OCI-LY7 (cell line): ENCODE measurements at regions not wholly inside any gene's neighbourhood (a gene's known extent, or its start where the extent isn't known, plus 50 kb on each side); places are given as distances from the start of the nearest gene placed in this dataset.
A peak's percentile ranks its signal among the peaks of the same experiment; 100 is the strongest.

Experiments used
- BruUV-seq: library from RNA; stranded (reverse); fragments of 400-500 nt; replicated peaks from 2 replicates; lab custom pipeline; 2021; lab: Mats Ljungman, UMichigan
- CTCF ChIA-PET: fragments of 300-600 bp; sonication (Branson Sonifier 250); formaldehyde crosslinking; loops from one replicate; lab custom pipeline; 2022; ENCODE audit warnings: antibody characterized with exemption; ENCODE audit not compliant: unreplicated experiment; lab: Charles Lee
- POLR2A ChIA-PET: fragments of 300-600 bp; sonication (Branson Sonifier 250); formaldehyde crosslinking; loops from one replicate; lab custom pipeline; 2022; ENCODE audit warnings: antibody characterized with exemption; lab: Charles Lee
- DNase-seq: peaks from one replicate; pipeline ENCODE4 v3.0.0-alpha.2; 2015; ENCODE audit warnings: low spot score
- H2AFZ ChIP-seq: fragments of 200-600 bp; sonication (generic), shearing (Covaris generic); 2 replicates; pipeline ENCODE4 v1.6.1; 2014; ENCODE audit warnings: mild to moderate bottlenecking, antibody characterized with exemption, low read length, moderate library complexity
- H3K27ac ChIP-seq: fragments of 200-600 bp; sonication (generic); 2 replicates; pipeline ENCODE4 v1.5.1; 2014; ENCODE audit warnings: mixed run types, low read depth, mild to moderate bottlenecking, moderate library complexity, low read length, inconsistent platforms; ENCODE audit not compliant: poor library complexity, severe bottlenecking
- H3K36me3 ChIP-seq: fragments of 200-600 bp; sonication (generic); 2 replicates; pipeline ENCODE4 v1.6.1; 2014; ENCODE audit warnings: mild to moderate bottlenecking, antibody characterized with exemption, low read length, moderate library complexity, mixed read lengths; ENCODE audit not compliant: insufficient read depth
- H3K4me1 ChIP-seq: fragments of 200-600 bp; sonication (generic); 2 replicates; pipeline ENCODE4 v1.5.1; 2014; ENCODE audit warnings: mild to moderate bottlenecking, low read length; ENCODE audit not compliant: insufficient read depth, poor library complexity, severe bottlenecking
- H3K4me2 ChIP-seq: fragments of 200-600 bp; sonication (generic); 2 replicates; pipeline ENCODE4 v1.6.1; 2014; ENCODE audit warnings: mild to moderate bottlenecking, low read length
- H3K4me3 ChIP-seq: fragments of 200-600 bp; sonication (generic); 2 replicates; pipeline ENCODE4 v1.5.1; 2014; ENCODE audit warnings: mild to moderate bottlenecking, low read depth, low read length; ENCODE audit not compliant: poor library complexity, severe bottlenecking
- H3K79me2 ChIP-seq: fragments of 200-600 bp; sonication (generic); 2 replicates; pipeline ENCODE4 v1.6.1; 2016; ENCODE audit warnings: low read depth, mild to moderate bottlenecking, low read length, moderate library complexity, mixed read lengths; ENCODE audit not compliant: insufficient read depth
- H3K9me2 ChIP-seq: fragments of 200-600 bp; sonication (generic); 2 replicates; pipeline ENCODE4 v1.6.1; 2016; ENCODE audit warnings: mild to moderate bottlenecking, low read length, mixed read lengths; ENCODE audit not compliant: insufficient read depth
- H3K9me3 ChIP-seq: fragments of 200-600 bp; sonication (generic); 2 replicates; pipeline ENCODE4 v1.6.1; 2014; ENCODE audit warnings: mild to moderate bottlenecking, mixed run types, low read length, mixed read lengths
- H4K20me1 ChIP-seq: fragments of 200-600 bp; sonication (generic); 2 replicates; pipeline ENCODE4 v1.6.1; 2014; ENCODE audit warnings: mild to moderate bottlenecking, antibody characterized with exemption, low read length, moderate library complexity, mixed read lengths; ENCODE audit not compliant: insufficient read depth
- CTCF ChIP-seq: fragments of 200-600 bp; sonication (generic); conservative IDR thresholded peaks from 2 replicates; pipeline ENCODE4 v1.5.1; 2014; ENCODE audit warnings: mild to moderate bottlenecking, antibody characterized with exemption, low read length, moderate library complexity, mixed read lengths
- EZH2phosphoT487 ChIP-seq: fragments of 200-600 bp; sonication (generic); IDR thresholded peaks from 2 replicates; pipeline ENCODE4 v1.6.1; 2018; ENCODE audit warnings: low read depth, borderline replicate concordance, mild to moderate bottlenecking, mixed run types, antibody characterized with exemption, low read length, moderate library complexity, mixed read lengths
- intact Hi-C: fragments of 100-400 bp; cut with micrococcal nuclease; formaldehyde crosslinking; loops from one replicate; pipeline ENCODE4 v1.10.0; 2022; ENCODE audit not compliant: unreplicated experiment

GRCh38 chr1:184287001-184287400 is 99.8 kb upstream of the C1orf21 start:
- DNase-seq: peak; percentile 23
- H3K9me2 ChIP-seq: no peaks in the 10 kb centered on the region
- H3K27ac ChIP-seq: no peak overlapping the region
- no peak overlapping the region for H3K4me2 ChIP-seq
- no peaks in the 10 kb centered on the region for H4K20me1 ChIP-seq
- no peak overlapping the region for H3K4me3 ChIP-seq
- TF ChIP-seq EZH2phosphoT487 (no peak), CTCF (no peak)
- H3K79me2 ChIP-seq: no peaks in the 10 kb centered on the region
- H3K36me3 ChIP-seq: no peaks in the 10 kb centered on the region
- CTCF ChIA-PET: no interaction called here
- no peaks in the 10 kb centered on the region for H3K4me1 ChIP-seq
- no TSS peak for BruUV-seq
- H2AFZ ChIP-seq: no peak overlapping the region
- peaks cover 21% of the 10 kb centered on the region for H3K9me3 ChIP-seq
- intact Hi-C loops: no loop called here
- POLR2A ChIA-PET: no interaction called here

- Histone ChIP-seq H3K36me3 (no peaks in the 10 kb centered on the region), H3K9me3 (peaks cover 21% of the 10 kb centered on the region), H4K20me1 (no peaks in the 10 kb centered on the region), H3K9me2 (no peaks in the 10 kb centered on the region), H3K79me2 (no peaks in the 10 kb centered on the region), H2AFZ (no peak overlapping the region), H3K4me3 (no peak overlapping the region), H3K4me1 (no peaks in the 10 kb centered on the region), H3K4me2 (no peak overlapping the region), H3K27ac (no peak overlapping the region)
- CTCF ChIA-PET: no interaction called here
- peak; percentile 75 for DNase-seq
- no TSS peak for BruUV-seq
- POLR2A ChIA-PET: no interaction called here
- intact Hi-C loops: no loop called here
- no peak for TF ChIP-seq CTCF
- no peak for TF ChIP-seq EZH2phosphoT487
Observed at GRCh38 chr1:184289825-184290550, 96.8 kb upstream of the C1orf21 start.

GRCh38 chr1:184291701-184292100 is 95.1 kb upstream of the C1orf21 start:
- DNase-seq: no peak
- POLR2A ChIA-PET: interaction anchor here (0.7 kb wide), 1 partner anchor 30 kb away, joined by 3 read pairs; no protein-coding TSS in a partner anchor

More at GRCh38 chr1:184291701-184292100, 95.1 kb upstream of the C1orf21 start:
- Histone ChIP-seq H3K27ac (no peak overlapping the region), H2AFZ (no peak overlapping the region), H3K4me1 (no peaks in the 10 kb centered on the region), H3K4me3 (no peak overlapping the region), H3K36me3 (no peaks in the 10 kb centered on the region), H3K9me2 (no peaks in the 10 kb centered on the region), H3K4me2 (no peak overlapping the region), H4K20me1 (no peaks in the 10 kb centered on the region), H3K9me3 (peaks cover 18% of the 10 kb centered on the region), H3K79me2 (no peaks in the 10 kb centered on the region)
- no TSS peak for BruUV-seq
- intact Hi-C loops: no loop called here
- CTCF ChIA-PET: no interaction called here
- TF ChIP-seq EZH2phosphoT487: no peak
- TF ChIP-seq CTCF: no peak
